Activated CD4-positive, CD25-positive, alpha-beta regulatory T cell treated with anti-CD3 and anti-CD28 coated beads, Interleukin-2, amount 50 U/mL, for 72 hours (primary cell): ENCODE measurements at regions not wholly inside any gene's neighbourhood (a gene's known extent, or its start where the extent isn't known, plus 50 kb on each side); places are given as distances from the start of the nearest gene placed in this dataset.

Experiments
- DNase-seq: peaks from one replicate; pipeline ENCODE4 v3.0.0; 2021

GRCh38 chr10:107450056-107450455, 285.6 kb upstream of the SORCS1 start:
- DNase-seq: no peak

DNA sequence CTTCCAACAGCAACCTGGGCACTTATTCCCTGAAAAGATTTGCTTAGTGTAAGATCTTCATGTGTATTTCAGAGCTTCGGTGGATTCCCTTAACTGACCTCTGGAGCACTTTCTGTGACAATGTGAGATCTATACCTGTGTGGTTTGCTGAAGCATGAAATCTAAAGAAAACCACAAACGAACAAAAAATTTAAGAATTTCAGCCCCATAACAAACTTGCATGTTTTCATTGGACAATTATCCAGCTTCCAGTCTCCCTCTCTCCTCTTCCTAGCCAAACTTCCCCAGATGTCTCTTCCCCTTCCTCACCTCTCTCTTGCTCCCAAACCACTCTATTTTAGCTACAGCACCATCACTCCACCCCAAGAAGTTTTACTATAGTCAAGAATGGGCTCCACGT, 279.9 kb upstream of the SORCS1 start:
- DNase-seq: no peak

GRCh38 chr10:107443813-107444212, 279.3 kb upstream of the SORCS1 start:
- DNase-seq: no peak

DNA sequence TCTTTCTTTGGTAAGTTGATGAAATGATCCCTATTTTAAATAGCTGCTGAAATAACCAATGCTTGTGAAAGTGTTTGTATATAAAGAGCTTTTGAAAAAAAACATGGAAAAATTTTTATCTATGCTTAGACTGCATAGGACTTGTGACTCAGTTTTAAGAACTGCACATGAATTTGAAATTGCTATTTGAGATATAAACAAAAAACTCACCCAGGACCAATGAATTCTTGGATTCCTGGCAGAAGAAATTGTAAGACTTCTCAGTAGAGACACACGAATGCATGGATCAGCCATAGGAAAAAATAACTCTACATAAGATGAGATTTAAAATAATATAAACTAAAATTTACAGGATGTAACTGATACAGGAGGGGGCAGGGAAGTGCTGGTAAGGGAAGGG, 278.8 kb upstream of the SORCS1 start:
- no peak for DNase-seq

DNA sequence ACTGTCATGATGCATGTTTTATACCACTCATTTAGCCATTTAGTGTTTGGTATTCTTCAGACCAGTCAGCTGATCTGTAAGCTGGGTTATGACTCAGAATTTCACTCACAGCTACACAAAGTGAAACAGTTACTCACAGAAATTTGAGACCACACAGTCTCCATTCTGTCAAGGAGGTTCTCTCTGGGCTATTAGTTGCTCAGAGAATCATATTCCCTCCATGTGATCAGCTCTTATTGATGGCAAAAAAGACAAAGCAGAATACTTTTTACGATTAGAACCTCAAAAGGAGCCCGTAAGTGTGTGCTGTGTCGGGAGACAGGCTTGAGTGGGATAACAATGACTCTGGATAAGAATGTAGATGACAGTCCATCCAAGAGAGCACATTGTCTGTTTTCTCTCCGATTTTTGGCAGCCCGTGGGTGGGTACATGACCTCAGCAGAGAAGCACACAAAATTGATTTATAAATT, 277.6 kb upstream of the SORCS1 start:
- DNase-seq: no peak

GRCh38 chr10:107440741-107441140, 276.2 kb upstream of the SORCS1 start:
- no peak for DNase-seq

- no peak for DNase-seq
These were observed 273.4 kb upstream of the SORCS1 start for GRCh38 chr10:107437921-107438320.

- no peak for DNase-seq
These were observed 272.1 kb upstream of the SORCS1 start for GRCh38 chr10:107436568-107436967.

DNA sequence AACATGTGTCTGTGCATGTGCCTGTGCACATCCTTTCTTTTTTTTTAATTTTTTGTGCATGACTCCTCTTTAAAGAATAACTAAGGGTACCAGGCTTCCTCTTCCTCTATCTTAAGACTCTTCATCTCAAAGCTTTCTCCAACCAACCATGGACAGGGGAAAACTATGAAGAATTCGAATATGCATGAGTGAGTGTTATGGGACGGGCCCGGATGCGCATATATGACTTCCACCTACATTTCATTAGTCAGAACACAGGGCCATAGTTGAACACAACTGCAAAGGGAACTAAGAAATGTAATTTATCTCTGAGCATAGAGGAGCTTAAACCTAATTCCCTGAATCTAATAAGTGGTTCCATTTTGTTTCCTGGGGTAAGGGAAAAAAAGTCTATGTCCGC, 270.3 kb upstream of the SORCS1 start:
- no peak for DNase-seq

DNA sequence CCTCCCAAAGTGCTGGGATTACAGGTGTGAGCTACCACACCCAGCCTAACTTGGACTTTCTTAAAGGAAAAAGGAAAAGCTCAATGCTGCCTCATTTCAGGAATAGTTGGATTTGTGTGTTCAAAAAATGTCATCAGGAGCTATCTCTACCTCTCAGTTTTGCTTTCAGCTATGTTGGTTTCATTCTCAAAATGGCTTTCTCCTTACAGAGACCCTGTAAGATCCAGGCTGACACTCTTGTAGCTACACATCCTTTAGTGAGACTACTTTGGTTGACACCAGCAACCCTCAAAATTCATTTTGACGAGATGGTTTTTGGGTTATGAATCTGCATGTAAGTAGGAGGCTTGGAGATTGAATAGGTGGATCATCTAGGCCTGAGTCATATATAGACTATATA, 269.7 kb upstream of the SORCS1 start:
- DNase-seq: no peak

GRCh38 chr10:107433605-107434004, 269.1 kb upstream of the SORCS1 start:
- DNase-seq: no peak

DNA sequence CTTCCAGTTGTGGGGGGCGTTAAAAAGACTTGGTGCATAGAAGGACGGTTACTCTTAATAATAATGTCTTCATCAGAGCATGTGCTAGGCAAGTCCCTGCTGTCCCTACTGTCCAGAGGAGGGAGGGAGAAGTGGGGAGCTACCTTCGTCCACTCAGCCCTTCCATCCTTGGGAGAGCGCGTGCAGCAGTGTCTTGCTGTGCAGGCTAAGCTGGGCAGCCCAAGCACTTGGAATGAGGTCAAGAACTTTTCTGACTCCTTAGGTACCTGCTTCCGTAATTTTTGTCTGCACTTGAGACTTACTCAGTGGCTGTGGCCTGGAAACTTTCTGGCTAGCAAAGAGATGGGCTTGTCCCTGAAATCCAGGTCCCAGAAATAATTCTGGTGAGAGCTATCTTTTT, 265.9 kb upstream of the SORCS1 start:
- DNase-seq: no peak

GRCh38 chr10:107427016-107427415, 262.5 kb upstream of the SORCS1 start:
- DNase-seq: no peak

DNA sequence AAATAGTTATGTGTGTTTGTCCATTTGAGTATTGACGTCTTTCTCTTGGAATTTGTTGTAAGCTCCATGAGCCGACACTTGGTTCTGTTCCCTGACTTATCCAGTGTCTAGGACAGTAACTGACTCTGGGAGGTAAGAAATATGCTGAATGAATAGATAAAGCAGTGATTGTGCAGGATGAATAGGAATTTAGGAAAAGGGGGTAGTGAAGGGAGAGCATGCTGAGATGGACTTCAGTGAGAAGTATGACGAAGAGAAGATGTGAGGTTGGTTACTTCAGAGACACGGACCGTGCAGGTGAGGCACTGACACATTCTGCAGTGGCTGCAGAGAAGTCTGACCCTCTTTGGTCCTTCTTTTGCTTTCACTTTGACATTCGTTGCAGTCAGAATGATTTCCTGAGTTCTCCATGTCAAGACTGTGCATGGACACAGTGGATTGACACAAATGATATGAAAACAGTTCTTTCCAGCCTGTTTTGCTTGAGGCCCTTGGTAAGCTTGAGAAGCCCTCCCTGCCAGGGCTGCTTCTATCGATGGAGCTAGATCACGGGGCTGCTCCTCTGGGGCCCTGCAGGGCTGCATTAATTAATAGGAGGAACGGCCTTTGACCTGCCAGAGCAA, 261.5 kb upstream of the SORCS1 start:
- DNase-seq: no peak

DNA sequence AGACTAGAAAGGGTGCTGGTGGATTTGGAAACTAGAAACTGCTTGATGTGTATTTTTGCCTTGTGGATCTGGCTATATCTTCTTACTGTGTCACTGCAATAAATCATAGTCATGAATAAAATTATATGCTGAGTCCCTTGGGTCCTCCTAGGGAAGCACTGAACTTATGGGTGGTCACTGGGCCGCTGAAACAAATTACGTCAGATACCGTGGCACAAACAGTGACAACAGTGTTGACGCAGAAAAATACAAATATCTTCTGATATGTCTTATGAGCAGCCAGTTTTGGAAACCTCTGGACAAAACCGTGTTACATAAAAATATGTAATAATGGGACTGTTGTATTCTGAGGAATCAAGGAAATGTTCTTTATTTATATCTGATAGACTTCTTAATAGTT, 260.1 kb upstream of the SORCS1 start:
- DNase-seq: no peak

- no peak for DNase-seq
These were observed 259.4 kb upstream of the SORCS1 start for GRCh38 chr10:107423903-107424302.

- DNase-seq: no peak
These were observed 258.2 kb upstream of the SORCS1 start for GRCh38 chr10:107422681-107423080.

- no peak for DNase-seq
These were observed 255.7 kb upstream of the SORCS1 start for GRCh38 chr10:107420196-107420595.

DNA sequence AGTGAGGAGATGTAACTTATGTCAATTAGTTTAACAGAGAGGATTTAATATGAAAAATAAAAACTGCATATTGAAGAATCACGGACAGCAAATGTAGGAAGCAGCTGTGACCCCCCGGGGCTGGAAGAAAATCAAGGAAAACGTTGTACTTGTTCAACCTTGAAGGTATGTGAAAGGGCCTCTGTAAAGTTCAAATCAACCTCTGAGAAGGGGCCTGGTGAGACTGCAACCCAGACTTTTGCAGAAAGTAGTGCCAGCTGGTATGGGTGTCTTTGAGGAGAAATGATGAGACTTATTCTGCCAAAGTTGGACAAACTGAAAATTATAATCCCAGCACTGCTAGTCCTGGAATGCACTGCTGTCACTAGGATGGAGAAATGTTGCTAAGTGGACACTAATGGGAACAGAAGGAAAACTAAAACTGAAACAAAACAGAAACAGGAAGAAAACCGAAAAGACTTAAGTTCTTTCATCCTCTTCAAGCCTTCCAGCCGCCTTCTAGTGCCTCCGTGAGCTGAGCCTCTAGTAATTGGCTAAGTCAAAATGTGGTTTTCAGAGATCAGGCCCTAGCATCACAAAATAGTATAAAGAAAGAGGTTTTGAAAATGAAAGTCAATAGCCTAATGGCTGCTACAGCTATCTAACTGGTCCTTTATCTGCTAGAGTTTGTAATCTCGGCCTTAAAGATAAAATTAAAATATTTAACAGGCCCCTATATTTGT, 253.7 kb upstream of the SORCS1 start:
- DNase-seq: no peak

GRCh38 chr10:107417446-107417845, 252.9 kb upstream of the SORCS1 start:
- no peak for DNase-seq

DNA sequence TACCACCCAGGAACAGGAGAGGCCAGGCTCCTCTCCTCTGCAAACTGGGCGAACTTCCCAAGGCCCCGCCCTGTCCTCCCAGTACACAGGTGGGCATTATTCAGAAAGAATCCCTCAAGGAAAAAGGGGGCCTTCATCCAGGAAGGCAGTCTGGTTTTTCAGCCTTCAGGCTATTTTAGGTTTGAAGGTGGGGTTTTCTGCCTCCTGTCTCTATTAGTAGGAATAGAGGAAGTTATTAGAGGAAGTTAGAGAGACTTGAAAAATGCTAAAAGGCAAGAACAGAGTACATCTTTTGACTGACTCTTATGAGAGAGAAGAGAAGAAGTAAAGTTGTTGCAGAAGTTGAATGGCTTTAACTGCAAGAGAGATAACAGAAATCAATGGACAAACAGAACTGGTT, 250.9 kb upstream of the SORCS1 start:
- DNase-seq: no peak

DNA sequence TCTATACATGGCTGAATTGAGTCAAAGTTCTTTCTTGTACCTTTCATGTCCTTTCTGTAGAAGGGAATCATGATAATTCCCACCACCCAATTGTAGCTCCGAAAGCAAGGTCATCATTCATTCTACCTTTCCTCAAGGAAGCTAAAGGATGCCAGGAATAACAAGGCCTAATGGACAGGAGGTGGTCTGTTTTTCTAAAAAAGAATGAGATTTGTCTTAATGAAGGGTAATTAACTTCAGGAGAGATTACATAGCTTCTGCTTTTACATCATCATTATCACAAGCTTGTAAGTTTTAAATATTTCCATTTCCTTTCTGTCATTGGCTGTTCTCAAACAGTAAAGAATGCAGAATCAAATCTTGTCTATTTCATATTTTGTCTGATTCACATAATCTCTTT, 249.5 kb upstream of the SORCS1 start:
- no peak for DNase-seq

DNA sequence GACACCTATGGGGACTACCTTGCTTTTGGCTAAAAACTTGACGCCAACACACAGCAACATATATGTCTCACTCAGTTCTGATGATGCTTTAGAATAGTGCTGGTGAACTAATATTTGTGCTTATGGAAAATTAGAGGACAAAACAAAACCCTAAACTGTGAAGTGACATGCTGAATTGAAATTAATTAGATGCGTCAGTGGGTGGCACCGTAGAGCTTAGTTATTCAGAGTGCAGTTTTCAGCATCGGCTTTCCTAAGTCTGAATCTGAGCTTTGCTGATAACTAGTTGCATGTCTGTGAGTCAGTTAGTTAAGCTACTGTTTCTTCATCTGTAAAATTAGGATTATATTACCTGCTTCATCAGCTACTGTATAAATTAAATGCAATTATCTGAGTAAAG, 245.0 kb upstream of the SORCS1 start:
- no peak for DNase-seq

DNA sequence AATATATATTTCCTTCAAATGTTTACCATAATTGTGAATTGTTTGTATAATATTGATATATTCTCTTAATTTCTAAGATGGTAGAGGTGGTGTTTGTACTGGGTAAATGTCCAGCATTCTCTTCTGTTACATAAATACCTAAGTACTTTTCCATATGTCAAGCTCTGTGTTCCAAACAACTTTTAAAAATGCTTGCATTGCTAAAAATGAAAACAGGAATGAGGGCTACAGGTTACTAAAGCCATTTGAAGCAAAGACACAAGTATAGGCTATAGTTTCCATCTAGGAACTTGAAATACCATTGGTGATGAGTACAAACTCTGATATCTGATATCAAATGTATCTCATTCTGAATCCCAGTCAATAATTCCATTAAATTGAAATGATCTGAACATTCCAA, 233.6 kb upstream of the SORCS1 start:
- no peak for DNase-seq

- DNase-seq: no peak
These were observed 227.4 kb upstream of the SORCS1 start for GRCh38 chr10:107391901-107392300.
